GM23248 (cell line): ENCODE measurements at regions not wholly inside any gene's neighbourhood (a gene's known extent, or its start where the extent isn't known, plus 50 kb on each side); places are given as distances from the start of the nearest gene placed in this dataset.

ENCODE experiments used
- DNase-seq: peaks from one replicate; pipeline ENCODE4 v3.0.0-alpha.2; 2015
- H2AFZ ChIP-seq: fragments of 200-600 bp; sonication (generic); 2 replicates; pipeline ENCODE4 v1.6.1; 2016; ENCODE audit warnings: antibody characterized with exemption
- H3F3A ChIP-seq: fragments of 200-600 bp; sonication (generic); 2 replicates; pipeline ENCODE4 v1.6.1; 2016; ENCODE audit warnings: mild to moderate bottlenecking, antibody characterized with exemption, mixed run types; ENCODE audit not compliant: insufficient read depth
- H3K27ac ChIP-seq: fragments of 200-600 bp; sonication (generic); 2 replicates; pipeline ENCODE4 v1.5.1; 2016; ENCODE audit warnings: mild to moderate bottlenecking
- H3K27me3 ChIP-seq: fragments of 200-600 bp; sonication (generic); replicated peaks from 2 replicates; pipeline ENCODE4 v1.6.1; 2016; ENCODE audit warnings: mild to moderate bottlenecking; ENCODE audit not compliant: insufficient read depth
- H3K36me3 ChIP-seq: fragments of 200-600 bp; sonication (generic); 2 replicates; pipeline ENCODE4 v1.6.1; 2016; ENCODE audit warnings: low read depth, mild to moderate bottlenecking
- H3K4me1 ChIP-seq: fragments of 200-600 bp; sonication (generic); 2 replicates; pipeline ENCODE4 v1.6.1; 2016; ENCODE audit warnings: mild to moderate bottlenecking; ENCODE audit not compliant: insufficient read depth
- H3K4me2 ChIP-seq: fragments of 200-600 bp; sonication (generic); one replicate; pipeline ENCODE4 v1.6.1; 2016; ENCODE audit warnings: mild to moderate bottlenecking; ENCODE audit not compliant: unreplicated experiment
- H3K4me3 ChIP-seq: fragments of 200-600 bp; sonication (generic); 2 replicates; pipeline ENCODE4 v1.5.1; 2016; ENCODE audit warnings: mild to moderate bottlenecking
- H3K79me2 ChIP-seq: fragments of 200-600 bp; sonication (generic); 2 replicates; pipeline ENCODE4 v1.6.1; 2016; ENCODE audit warnings: mild to moderate bottlenecking; ENCODE audit not compliant: insufficient read depth
- H3K9ac ChIP-seq: fragments of 200-600 bp; sonication (generic); 2 replicates; pipeline ENCODE4 v1.6.1; 2016; ENCODE audit warnings: mild to moderate bottlenecking
- H3K9me2 ChIP-seq: fragments of 200-600 bp; sonication (generic); 2 replicates; pipeline ENCODE4 v1.6.1; 2016; ENCODE audit warnings: mixed run types, mild to moderate bottlenecking, moderate library complexity; ENCODE audit not compliant: insufficient read depth
- H3K9me3 ChIP-seq: fragments of 200-600 bp; sonication (generic); one replicate; pipeline ENCODE4 v1.6.1; 2017; ENCODE audit warnings: low read depth
- H4K20me1 ChIP-seq: fragments of 200-600 bp; sonication (generic); 2 replicates; pipeline ENCODE4 v1.6.0; 2016; ENCODE audit not compliant: insufficient read depth
- EZH2 ChIP-seq: fragments of 200-600 bp; sonication (generic); IDR thresholded peaks from 2 replicates; pipeline ENCODE4 v1.6.1; 2018; ENCODE audit warnings: antibody characterized with exemption, mild to moderate bottlenecking; ENCODE audit not compliant: insufficient read depth, poor library complexity, severe bottlenecking
- EZH2phosphoT487 ChIP-seq: fragments of 200-600 bp; sonication (generic); IDR thresholded peaks from 2 replicates; pipeline ENCODE4 v1.6.1; 2018; ENCODE audit warnings: antibody characterized with exemption, moderate library complexity, mild to moderate bottlenecking, low read depth; ENCODE audit not compliant: insufficient read depth
- WGBS, 2 experiments: methylation state at CpG; one replicate each; pipeline ENCODE4 v1.1.6; 2015 to 2017; ENCODE audit warnings: low lambda C conversion rate in 2 of 2, low coverage in 1 of 2; ENCODE audit errors: missing lambda C conversion rate in 2 of 2; 5-methylcytosine and 5-hydroxymethylcytosine counted together
- in situ Hi-C: fragments of 300-500 bp; cut with MboI; formaldehyde crosslinking; loops from 2 replicates; pipeline ENCODE4 v1.15.0; 2020

- Histone ChIP-seq H3K27ac (no peak overlapping the region), H3K79me2 (no peaks in the 10 kb centered on the region), H3K27me3 (no peaks in the 10 kb centered on the region), H2AFZ (no peak overlapping the region), H3K9ac (no peak overlapping the region), H3F3A (no peaks in the 10 kb centered on the region), H4K20me1 (no peaks in the 10 kb centered on the region), H3K4me2 (no peak overlapping the region), H3K36me3 (no peaks in the 10 kb centered on the region), H3K4me1 (no peaks in the 10 kb centered on the region), H3K4me3 (no peak overlapping the region), H3K9me2 (no peaks in the 10 kb centered on the region), H3K9me3 (no peaks in the 10 kb centered on the region)
- 85 to 94% methylated on average over 3 of the region's 3 CpGs for WGBS, 2 experiments
- in situ Hi-C loops = no loop called here
- no peak for DNase-seq
- TF ChIP-seq EZH2 (no peak), EZH2phosphoT487 (no peak)
Observed at GRCh38 chr6:81822568-81822967, 70.1 kb upstream of the TENT5A start.

- Histone ChIP-seq H3K9me2 (no peaks in the 10 kb centered on the region), H2AFZ (no peak overlapping the region), H3K4me1 (no peaks in the 10 kb centered on the region), H3K9ac (no peak overlapping the region), H3F3A (no peaks in the 10 kb centered on the region), H3K4me3 (no peak overlapping the region), H3K36me3 (no peaks in the 10 kb centered on the region), H3K79me2 (no peaks in the 10 kb centered on the region), H3K9me3 (no peaks in the 10 kb centered on the region), H3K27me3 (no peaks in the 10 kb centered on the region), H3K27ac (no peak overlapping the region), H4K20me1 (no peaks in the 10 kb centered on the region), H3K4me2 (no peak overlapping the region)
- TF ChIP-seq EZH2 (no peak), EZH2phosphoT487 (no peak)
- no peak for DNase-seq
- in situ Hi-C loops = no loop called here
Observed at GRCh38 chr6:81821449-81821848, 69.0 kb upstream of the TENT5A start.

- Histone ChIP-seq H3K9me2 (no peaks in the 10 kb centered on the region), H3K36me3 (no peaks in the 10 kb centered on the region), H3K4me2 (no peak overlapping the region), H3K9ac (no peak overlapping the region), H3K79me2 (no peaks in the 10 kb centered on the region), H4K20me1 (no peaks in the 10 kb centered on the region), H3K4me1 (no peaks in the 10 kb centered on the region), H2AFZ (no peak overlapping the region), H3K27me3 (no peaks in the 10 kb centered on the region), H3K4me3 (no peak overlapping the region), H3F3A (no peaks in the 10 kb centered on the region), H3K27ac (no peak overlapping the region), H3K9me3 (no peaks in the 10 kb centered on the region)
- WGBS, 2 experiments = 84 to 94% methylated on average over 1 of the region's 1 CpG
- in situ Hi-C loops = no loop called here
- DNase-seq = no peak
- TF ChIP-seq EZH2 (no peak), EZH2phosphoT487 (no peak)
Observed at GRCh38 chr6:81820980-81821379, 68.5 kb upstream of the TENT5A start.

- TF ChIP-seq EZH2 (no peak), EZH2phosphoT487 (no peak)
- no peaks in the 10 kb centered on the region for H3K27me3 ChIP-seq
- DNase-seq = no peak
- H3K4me3 ChIP-seq = no peak overlapping the region
- H2AFZ ChIP-seq = no peak overlapping the region
- H3K4me1 ChIP-seq = no peaks in the 10 kb centered on the region
- H3K79me2 ChIP-seq = no peaks in the 10 kb centered on the region
- no peaks in the 10 kb centered on the region for H4K20me1 ChIP-seq
- H3F3A ChIP-seq = no peaks in the 10 kb centered on the region
- H3K36me3 ChIP-seq = no peaks in the 10 kb centered on the region
- 93 to 96% methylated on average over 2 of the region's 2 CpGs for WGBS, 2 experiments
- no peaks in the 10 kb centered on the region for H3K9me2 ChIP-seq
- in situ Hi-C loops = no loop called here
- no peak overlapping the region for H3K9ac ChIP-seq
- H3K9me3 ChIP-seq = no peaks in the 10 kb centered on the region
- no peak overlapping the region for H3K4me2 ChIP-seq
- H3K27ac ChIP-seq = no peak overlapping the region
Observed at GRCh38 chr6:81820422-81820821, 67.9 kb upstream of the TENT5A start.

GRCh38 chr6:81819767-81820166 lies 67.3 kb upstream of the TENT5A start:
- H3K36me3 ChIP-seq = no peaks in the 10 kb centered on the region
- H3K4me3 ChIP-seq = no peak overlapping the region
- WGBS, 2 experiments = 90 to 97% methylated on average over 6 of the region's 6 CpGs
- H3K9me3 ChIP-seq = no peaks in the 10 kb centered on the region
- no peak for DNase-seq
- H2AFZ ChIP-seq = no peak overlapping the region
- no peaks in the 10 kb centered on the region for H3K9me2 ChIP-seq
- no peaks in the 10 kb centered on the region for H3K79me2 ChIP-seq
- H3K9ac ChIP-seq = no peak overlapping the region
- in situ Hi-C loops = no loop called here
- H3F3A ChIP-seq = no peaks in the 10 kb centered on the region
- H3K27ac ChIP-seq = no peak overlapping the region
- peaks cover 3% of the 10 kb centered on the region; the same call in 1 of the 2 replicates for H3K4me1 ChIP-seq
- no peak overlapping the region for H3K4me2 ChIP-seq
- H3K27me3 ChIP-seq = no peaks in the 10 kb centered on the region
- TF ChIP-seq EZH2 (no peak), EZH2phosphoT487 (no peak)
- H4K20me1 ChIP-seq = no peaks in the 10 kb centered on the region
